ENCODE measurements at regions not wholly inside any gene's neighbourhood (a gene's known extent, or its start where the extent isn't known, plus 50 kb on each side); places are given as distances from the start of the nearest gene placed in this dataset.
"Not testable (repeated sequence)": the region's sequence is repeated elsewhere in the genome, so short reads cannot be mapped to it uniquely, and the experiment has no call there.

DNA sequence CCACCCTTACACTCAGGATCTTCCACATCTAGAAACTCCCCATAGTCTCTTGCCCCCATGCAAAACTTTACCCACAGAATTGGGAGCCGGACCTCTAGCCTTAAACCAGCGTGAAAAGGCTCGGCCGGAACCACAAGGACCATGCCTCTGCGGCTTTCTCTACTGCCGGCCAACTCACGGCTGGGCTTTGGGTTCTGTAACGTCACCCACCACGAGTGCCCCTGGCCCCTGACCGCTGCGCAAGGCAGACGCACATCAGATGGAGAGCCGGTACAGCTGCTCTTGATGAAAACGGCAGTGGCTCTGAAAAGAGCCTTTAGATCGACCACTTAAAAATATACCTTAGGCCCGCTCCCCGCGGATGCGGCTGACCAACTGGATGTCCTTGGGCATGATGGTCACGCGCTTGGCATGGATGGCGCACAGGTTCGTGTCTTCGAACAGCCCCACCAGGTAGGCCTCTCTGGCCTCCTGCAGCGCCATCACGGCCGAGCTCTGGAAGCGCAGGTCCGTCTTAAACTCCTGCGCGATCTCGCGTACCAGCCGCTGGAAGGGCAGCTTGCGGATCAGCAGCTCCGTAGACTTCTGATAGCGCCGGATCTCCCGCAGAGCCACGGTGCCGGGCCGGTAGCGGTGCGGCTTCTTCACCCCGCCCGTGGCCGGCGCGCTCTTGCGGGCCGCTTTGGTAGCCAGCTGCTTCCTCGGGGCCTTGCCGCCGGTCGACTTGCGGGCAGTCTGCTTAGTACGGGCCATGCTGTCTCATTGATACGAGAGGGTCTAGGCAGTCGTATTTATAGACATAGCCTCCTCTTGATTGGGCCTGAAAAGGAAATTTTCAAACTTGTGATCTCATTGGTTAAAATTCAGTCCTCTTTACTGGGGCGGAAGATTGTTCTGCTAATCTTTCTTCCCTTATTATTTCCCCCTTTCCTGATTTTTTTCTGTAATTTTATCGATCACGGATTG lies 66.3 kb downstream of the FAM72C start:
- H3K4me1 ChIP-seq; H3K27me3 ChIP-seq (ENCODE audit: low read depth); H3K9me3 ChIP-seq (replicated peaks); intact Hi-C loops (cut with micrococcal nuclease); H3K36me3 ChIP-seq: not testable (repeated sequence)
- TF ChIP-seq, protein P1, sequence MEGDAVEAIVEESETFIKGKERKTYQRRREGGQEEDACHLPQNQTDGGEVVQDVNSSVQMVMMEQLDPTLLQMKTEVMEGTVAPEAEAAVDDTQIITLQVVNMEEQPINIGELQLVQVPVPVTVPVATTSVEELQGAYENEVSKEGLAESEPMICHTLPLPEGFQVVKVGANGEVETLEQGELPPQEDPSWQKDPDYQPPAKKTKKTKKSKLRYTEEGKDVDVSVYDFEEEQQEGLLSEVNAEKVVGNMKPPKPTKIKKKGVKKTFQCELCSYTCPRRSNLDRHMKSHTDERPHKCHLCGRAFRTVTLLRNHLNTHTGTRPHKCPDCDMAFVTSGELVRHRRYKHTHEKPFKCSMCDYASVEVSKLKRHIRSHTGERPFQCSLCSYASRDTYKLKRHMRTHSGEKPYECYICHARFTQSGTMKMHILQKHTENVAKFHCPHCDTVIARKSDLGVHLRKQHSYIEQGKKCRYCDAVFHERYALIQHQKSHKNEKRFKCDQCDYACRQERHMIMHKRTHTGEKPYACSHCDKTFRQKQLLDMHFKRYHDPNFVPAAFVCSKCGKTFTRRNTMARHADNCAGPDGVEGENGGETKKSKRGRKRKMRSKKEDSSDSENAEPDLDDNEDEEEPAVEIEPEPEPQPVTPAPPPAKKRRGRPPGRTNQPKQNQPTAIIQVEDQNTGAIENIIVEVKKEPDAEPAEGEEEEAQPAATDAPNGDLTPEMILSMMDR (IDR thresholded peaks at IDR 0.05; ENCODE audit: borderline replicate concordance), result peak; percentile 12
- Histone ChIP-seq H3K27ac (replicated peaks) (peak overlapping the region; percentile 46), H3K4me3 (peak overlapping the region; percentile 70)
- DNase-seq, result peak; percentile 17

DNA sequence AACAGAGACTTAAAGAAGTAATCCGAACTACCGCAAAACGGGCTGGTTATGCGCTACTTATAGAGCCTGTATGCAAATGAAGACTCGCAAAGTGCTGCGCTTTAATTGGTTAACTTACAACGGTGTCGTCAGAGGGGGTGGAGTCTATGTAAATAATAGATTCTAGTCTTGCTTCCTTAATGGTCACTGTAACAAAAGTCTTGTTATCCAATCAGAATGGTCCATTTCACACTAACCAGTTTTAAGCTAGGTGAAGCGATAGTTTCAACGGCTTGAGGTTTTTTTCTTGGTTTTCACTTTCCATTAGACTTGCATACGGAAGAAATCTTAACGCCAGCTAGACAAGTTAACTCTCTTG lies 67.2 kb downstream of the FAM72C start:
- Histone ChIP-seq H3K4me3 (peak overlapping the region; percentile 70), H3K27ac (replicated peaks) (peak overlapping the region; percentile 66)
- DNase-seq; H3K36me3 ChIP-seq; H3K27me3 ChIP-seq (ENCODE audit: low read depth); H3K9me3 ChIP-seq (replicated peaks); H3K4me1 ChIP-seq; intact Hi-C loops (cut with micrococcal nuclease): not testable (repeated sequence)

DNA sequence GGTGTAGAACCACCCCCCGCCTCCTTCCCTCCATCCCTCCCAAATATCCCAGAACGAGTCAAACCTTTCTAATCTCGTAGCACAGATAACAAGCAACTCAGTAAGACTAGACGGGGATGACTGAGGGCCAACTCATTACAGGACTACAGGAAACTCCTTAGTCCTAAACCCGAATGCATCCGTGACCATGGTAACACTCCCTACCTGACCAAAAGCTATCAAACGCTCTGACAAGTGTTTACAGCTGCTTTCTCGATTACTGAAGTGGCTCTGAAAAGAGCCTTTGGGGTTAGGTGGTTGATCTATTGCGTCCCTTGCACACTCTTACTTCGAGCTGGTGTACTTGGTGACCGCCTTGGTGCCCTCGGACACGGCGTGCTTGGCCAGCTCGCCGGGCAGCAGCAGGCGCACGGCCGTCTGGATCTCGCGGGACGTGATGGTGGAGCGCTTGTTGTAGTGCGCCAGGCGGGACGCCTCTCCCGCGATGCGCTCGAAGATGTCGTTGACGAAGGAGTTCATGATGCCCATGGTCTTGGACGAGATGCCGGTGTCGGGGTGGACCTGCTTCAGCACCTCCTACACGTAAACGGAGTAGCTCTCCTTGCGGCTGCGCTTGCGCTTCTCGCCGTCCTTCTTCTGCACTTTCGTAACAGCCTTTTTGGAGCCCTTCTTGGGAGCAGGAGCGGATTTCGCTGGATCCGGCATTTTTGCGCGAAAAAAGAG lies 67.7 kb downstream of the FAM72C start:
- H3K36me3 ChIP-seq; H3K4me1 ChIP-seq; intact Hi-C loops (cut with micrococcal nuclease); H3K27me3 ChIP-seq (ENCODE audit: low read depth); H3K9me3 ChIP-seq (replicated peaks): not testable (repeated sequence)
- Histone ChIP-seq H3K4me3 (peak overlapping the region; percentile 70), H3K27ac (replicated peaks) (peak overlapping the region; percentile 66)
- peak; percentile 32 for DNase-seq

DNA sequence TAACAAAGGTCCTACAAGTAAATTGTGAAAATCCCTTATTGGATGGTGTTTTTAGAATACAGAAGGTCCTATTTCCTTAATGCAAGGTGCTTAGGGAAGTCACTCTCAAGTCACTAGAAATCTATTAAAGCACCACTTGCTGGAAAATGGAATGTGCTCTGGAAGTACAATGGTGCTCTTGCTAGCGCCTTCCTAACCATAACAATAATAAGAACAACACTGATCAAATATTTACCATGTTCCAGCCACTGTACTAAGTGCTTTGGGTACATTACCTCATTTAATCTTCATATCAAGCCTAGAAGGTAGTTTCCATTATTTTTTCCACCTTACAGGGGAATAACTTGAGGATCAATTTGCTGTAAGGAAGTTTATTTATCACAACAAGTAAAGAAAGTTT lies 75.4 kb downstream of the FAM72C start:
- H3K9me3 ChIP-seq (replicated peaks); intact Hi-C loops (cut with micrococcal nuclease); H3K27me3 ChIP-seq (ENCODE audit: low read depth); H3K27ac ChIP-seq (replicated peaks); H3K4me3 ChIP-seq; H3K4me1 ChIP-seq; H3K36me3 ChIP-seq; DNase-seq: not testable (repeated sequence)

DNA sequence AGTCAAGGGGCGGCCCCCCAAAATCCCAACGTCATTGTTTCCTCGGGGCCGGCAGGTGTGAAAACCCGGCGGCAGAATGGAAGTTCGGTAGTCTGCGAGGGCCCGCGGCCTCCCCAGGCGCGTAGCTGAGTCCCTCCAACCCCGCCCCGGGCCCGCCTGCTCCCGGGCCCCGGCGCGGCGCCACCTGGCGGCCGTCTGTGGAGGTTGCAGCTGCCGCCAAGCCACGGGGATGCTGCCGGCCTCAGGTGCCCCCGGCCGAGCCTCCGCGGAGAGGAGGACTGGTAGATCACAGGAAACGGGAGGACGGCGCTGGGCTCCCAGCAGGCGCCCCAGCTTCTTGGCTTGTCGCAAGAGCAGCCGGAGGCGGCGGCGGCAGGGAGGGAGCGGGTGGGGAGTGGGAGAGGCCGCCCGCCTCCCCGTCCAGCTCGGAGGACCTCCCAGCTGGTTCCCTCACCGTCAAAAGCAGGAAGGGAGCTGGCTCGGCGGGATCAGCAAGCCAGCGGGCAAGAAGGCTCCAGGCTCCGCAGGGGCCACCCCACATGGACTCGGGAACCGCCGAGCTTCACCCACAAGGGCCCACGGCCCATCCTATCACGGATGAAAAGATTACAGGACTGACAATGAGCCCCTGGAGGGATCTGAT lies 86.7 kb downstream of the FAM72C start:
- H3K9me3 ChIP-seq (replicated peaks); H3K36me3 ChIP-seq; H3K27ac ChIP-seq (replicated peaks); H3K4me1 ChIP-seq; intact Hi-C loops (cut with micrococcal nuclease); H3K27me3 ChIP-seq (ENCODE audit: low read depth): not testable (repeated sequence)
- DNase-seq, result peak; percentile 72
- TF ChIP-seq, protein P1 (IDR thresholded peaks at IDR 0.05; ENCODE audit: borderline replicate concordance), result peak; percentile 49
- H3K4me3 ChIP-seq, result peak overlapping the region; percentile 59

DNA sequence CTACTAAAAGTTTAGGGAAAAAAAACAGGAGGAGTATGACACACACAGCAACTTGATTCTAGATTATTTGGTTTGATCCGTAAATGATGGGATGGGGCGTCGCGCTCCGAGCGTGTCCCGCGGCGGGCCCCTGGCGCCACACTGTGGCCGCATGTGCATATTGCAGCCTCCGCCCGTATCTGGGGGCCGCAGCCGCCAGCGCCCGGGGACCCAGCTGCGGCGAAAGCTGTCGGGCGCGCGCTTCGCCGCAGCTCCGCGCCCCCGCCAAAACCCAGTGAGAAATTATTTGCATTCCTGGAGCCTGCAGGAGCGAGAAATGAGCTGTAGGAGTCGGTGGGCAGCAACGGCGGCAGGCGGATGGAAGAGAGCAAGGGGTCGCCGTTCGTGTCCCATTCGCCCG lies 87.3 kb downstream of the FAM72C start:
- H3K4me3 ChIP-seq, result peak overlapping the region; percentile 59
- H3K27me3 ChIP-seq (ENCODE audit: low read depth); H3K9me3 ChIP-seq (replicated peaks); H3K4me1 ChIP-seq; intact Hi-C loops (cut with micrococcal nuclease); H3K27ac ChIP-seq (replicated peaks); H3K36me3 ChIP-seq: not testable (repeated sequence)
- TF ChIP-seq, protein P1 (IDR thresholded peaks at IDR 0.05; ENCODE audit: borderline replicate concordance), result peak; percentile 56
- peak; percentile 19 for DNase-seq

DNA sequence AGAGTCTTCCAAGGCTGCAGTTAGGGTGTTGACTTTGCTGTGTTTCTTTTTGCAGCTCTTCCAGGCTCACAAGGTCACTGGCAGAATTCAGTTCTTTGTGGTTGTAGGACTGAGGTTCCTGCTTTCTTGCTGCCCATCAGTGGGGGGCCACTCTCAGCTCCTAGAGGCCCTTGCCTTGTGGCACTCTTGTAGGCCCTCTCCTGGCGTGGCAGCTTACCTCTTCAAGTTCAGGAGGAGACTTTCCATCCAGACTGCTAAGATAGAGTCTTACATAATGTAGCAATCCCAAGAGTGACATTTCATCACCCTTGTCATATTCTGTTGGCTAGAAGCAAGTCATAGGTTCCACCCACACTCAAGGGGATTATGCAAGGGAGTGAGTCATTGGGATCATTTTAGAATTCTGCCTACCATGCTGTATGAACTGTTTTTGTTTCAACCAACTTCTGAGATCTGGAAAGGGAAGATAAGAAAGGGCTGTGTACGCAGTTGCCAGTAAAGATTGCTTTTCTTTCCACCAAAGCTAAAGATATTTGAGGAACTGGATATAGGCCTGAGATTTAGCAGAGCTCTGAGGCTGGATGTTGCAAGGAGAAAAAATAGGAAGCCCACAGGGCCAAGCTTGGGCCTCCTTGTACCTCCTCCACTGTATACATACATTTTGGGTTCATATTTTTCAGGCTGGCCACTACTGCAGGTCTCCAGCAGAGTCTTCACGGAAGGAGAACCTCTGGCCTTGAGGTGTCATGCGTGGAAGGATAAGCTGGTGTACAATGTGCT lies 91.8 kb downstream of the FAM72C start:
- DNase-seq, result peak; percentile 15
- H3K4me3 ChIP-seq; H3K27me3 ChIP-seq (ENCODE audit: low read depth); H3K9me3 ChIP-seq (replicated peaks); H3K27ac ChIP-seq (replicated peaks); H3K4me1 ChIP-seq; intact Hi-C loops (cut with micrococcal nuclease); H3K36me3 ChIP-seq: not testable (repeated sequence)

DNA sequence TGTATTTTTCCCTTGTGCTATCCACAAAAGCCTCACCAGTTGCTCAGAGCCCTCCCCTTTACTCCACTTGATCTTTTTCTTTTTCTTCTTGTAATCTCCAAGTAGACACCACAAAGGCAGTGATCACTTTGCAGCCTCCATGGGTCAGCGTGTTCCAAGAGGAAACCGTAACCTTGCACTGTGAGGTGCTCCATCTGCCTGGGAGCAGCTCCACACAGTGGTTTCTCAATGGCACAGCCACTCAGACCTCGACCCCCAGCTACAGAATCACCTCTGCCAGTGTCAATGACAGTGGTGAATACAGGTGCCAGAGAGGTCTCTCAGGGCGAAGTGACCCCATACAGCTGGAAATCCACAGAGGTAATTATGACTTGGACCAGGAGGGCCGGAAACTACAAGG lies 95.8 kb downstream of the FAM72C start:
- H3K27me3 ChIP-seq (ENCODE audit: low read depth); H3K4me3 ChIP-seq; intact Hi-C loops (cut with micrococcal nuclease); H3K4me1 ChIP-seq; H3K36me3 ChIP-seq; H3K27ac ChIP-seq (replicated peaks); H3K9me3 ChIP-seq (replicated peaks); DNase-seq: not testable (repeated sequence)

DNA sequence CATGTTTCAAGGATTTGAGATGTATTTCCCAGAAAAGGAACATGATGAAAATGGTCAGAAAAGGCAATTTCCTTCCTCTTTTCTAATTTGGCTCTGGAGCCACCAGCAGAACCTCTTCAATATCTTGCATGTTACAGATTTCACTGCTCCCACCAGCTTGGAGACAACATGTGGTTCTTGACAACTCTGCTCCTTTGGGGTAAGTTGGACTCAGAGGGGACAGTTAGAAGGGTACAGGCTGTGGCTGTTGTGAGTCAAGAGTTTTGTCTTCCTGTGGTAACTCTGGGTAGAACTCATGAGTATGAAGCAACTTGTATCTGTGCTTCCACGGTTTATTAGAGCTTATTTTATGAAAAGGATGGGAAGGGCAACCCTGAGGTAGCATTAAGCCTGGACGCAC lies 97.2 kb downstream of the FAM72C start:
- H3K27me3 ChIP-seq (ENCODE audit: low read depth); H3K27ac ChIP-seq (replicated peaks); intact Hi-C loops (cut with micrococcal nuclease); DNase-seq; H3K4me1 ChIP-seq; H3K9me3 ChIP-seq (replicated peaks); H3K36me3 ChIP-seq; H3K4me3 ChIP-seq: not testable (repeated sequence)

DNA sequence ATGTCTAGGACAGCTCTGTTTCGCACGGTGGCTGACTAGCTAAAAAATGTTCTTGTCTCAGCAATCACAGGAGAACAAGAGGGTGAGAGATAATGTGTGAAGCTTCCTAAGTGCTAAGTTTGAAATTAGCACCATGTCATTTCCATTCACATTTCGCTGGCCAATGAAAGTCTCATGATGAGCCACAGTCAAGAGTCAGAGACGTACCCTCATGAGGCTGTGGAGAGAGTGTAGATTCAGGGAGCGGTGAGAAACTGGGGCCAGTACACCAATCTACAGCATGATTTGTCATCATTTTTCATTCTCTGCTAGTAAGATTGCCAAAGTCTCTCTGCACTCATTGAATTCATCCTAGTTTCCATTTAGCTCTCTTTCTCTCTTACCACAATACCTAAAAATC lies 98.1 kb downstream of the FAM72C start:
- H3K27me3 ChIP-seq (ENCODE audit: low read depth); H3K9me3 ChIP-seq (replicated peaks); H3K36me3 ChIP-seq; intact Hi-C loops (cut with micrococcal nuclease); DNase-seq; H3K27ac ChIP-seq (replicated peaks); H3K4me3 ChIP-seq; H3K4me1 ChIP-seq: not testable (repeated sequence)

All from left ventricle myocardium inferior (tissue), 1 donor.